SK-MEL-5 (cell line): ENCODE measurements at regions not wholly inside any gene's neighbourhood (a gene's known extent, or its start where the extent isn't known, plus 50 kb on each side); places are given as distances from the start of the nearest gene placed in this dataset.
"Not testable (repeated sequence)": the region's sequence is repeated elsewhere in the genome, so short reads cannot be mapped to it uniquely, and the experiment has no call there.

Source experiments
- DNase-seq: peaks from one replicate; pipeline ENCODE4 v3.0.0-alpha.2; 2016; ENCODE audit warnings: low read depth, low spot score
- in situ Hi-C: cut with HindIII; loops from 2 replicates; pipeline ENCODE4 v1.10.0; 2016; ENCODE audit warnings: low sequenced_read_pairs, high pct_unique_total_duplicates, low pct_unique_long_range_greater_than_20kb

DNA sequence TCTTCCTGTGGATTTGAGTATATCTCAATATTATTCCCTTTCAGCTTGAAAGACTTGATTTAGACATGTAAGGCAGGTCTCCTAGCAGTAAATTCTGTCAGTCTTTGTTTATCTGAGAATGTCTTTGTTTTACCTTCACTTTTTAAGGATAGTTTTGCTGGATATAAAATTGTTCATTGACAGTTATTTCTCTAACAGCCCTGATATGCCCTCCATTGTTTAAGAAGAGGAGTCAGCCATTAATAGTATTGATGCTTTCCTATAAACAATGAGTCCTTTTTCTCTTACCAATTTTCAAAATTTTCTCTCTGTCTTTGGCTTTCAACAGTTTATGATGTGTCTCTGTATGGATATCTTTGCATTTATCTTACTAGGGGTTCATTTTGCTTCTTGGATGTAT, 163.5 kb upstream of the ANKRD55 start:
- DNase-seq = no peak
- in situ Hi-C loops = no loop called here

DNA sequence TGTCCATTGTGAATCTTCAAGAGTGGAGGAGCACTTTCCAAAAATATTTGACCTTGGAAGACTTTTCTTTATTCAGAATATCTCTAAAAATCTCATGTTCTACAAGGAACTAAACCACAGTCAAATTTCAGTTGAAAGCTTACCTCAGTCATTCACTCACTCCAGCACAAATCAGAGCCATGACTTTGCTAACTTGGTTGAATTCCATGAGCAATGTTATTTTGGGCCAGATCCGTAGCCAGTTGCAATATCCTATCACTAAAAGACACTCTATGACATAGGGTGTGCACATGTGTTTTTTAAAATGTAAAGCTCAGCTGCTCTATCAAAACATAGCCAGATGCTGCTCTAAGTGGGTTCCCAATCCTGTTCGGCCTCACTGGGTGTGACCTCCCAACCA, 156.1 kb upstream of the ANKRD55 start:
- in situ Hi-C loops = no loop called here
- DNase-seq = no peak

- no peak for DNase-seq
- in situ Hi-C loops = no loop called here
These were observed 155.3 kb upstream of the ANKRD55 start for GRCh38 chr5:56388229-56388985.

DNA sequence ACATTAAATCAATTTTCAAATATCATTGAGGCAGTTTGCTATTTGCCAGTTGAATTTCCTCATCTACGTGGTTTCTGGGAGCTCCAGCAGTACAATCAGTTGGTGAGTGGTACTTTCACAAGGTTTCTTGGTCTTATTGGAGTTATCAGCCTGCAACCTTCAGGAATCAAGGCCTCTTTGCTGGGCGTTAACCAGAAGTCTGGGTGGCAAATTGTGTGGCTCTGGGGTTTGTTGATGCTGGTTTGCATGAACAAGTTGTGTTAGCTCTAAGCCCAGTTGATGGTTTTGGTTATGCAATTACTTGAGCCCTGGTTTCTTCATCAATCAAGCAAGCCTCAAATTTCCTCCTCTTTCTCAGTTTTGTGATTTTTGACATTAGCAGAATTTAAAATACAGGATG, 152.9 kb upstream of the ANKRD55 start:
- in situ Hi-C loops = no loop called here

GRCh38 chr5:56384186-56384585, 151.1 kb upstream of the ANKRD55 start:
- in situ Hi-C loops = no loop called here
- no peak for DNase-seq

More for the DNA sequence above, 152.9 kb upstream of the ANKRD55 start:
- no peak for DNase-seq

DNA sequence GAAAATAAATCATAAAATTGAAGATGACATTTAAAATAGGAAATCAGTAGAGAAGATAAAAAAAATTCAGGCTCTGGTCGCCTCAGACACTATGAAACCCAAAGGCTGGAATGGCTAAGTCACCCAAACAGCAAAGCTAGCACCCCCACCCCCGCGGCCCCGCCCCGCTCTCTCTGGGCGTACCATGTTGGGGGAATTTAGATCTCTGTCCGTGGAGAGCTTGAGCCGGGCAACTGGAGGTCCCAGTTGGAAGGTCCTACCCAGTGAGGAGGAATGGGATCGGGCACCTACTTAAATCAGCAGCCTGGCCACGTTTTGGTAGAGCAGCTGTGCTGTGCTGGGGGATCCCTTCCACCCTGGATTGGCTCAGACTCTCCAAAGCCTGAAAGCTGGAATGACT, 150.6 kb upstream of the ANKRD55 start:
- no peak for DNase-seq
- in situ Hi-C loops = no loop called here

DNA sequence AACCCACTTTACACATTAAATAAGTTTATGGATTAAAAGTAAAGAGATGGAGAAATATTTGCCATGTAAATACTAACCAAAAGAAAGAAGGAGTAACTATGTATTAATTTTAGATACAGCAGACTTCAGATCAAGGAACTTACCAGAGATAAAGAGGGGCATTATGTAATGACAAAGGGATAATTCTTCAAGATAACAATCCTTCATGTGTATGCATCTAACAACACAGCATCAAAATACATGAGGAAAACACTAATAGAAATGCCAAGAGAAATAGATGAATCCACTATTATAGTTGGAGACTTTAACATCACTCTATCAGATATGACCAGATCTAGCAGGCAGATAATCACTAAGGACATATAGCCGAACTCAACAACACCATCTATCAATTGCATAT, 149.8 kb upstream of the ANKRD55 start:
- in situ Hi-C loops = no loop called here

DNA sequence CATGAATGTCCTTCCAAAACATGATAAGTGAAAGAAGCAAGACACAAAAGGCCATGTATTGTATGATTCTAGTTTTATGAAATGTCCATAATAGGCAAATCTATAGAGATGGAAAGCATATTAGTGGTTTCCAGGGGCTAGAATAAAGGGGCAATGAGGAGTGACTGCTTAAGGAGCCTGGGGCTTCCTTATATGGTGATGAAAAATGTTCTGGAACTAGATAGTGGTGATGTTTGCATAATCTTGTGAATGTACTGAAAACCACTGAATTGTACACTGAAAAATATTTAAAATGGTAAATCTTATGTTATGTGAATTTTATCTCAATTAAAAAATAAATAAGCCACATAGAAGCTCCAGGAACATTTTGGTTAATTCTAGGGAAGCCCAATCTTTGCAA, 144.4 kb upstream of the ANKRD55 start:
- in situ Hi-C loops = no loop called here
- DNase-seq = no peak

More for the DNA sequence above, 149.8 kb upstream of the ANKRD55 start:
- peak; percentile 68 for DNase-seq

DNA sequence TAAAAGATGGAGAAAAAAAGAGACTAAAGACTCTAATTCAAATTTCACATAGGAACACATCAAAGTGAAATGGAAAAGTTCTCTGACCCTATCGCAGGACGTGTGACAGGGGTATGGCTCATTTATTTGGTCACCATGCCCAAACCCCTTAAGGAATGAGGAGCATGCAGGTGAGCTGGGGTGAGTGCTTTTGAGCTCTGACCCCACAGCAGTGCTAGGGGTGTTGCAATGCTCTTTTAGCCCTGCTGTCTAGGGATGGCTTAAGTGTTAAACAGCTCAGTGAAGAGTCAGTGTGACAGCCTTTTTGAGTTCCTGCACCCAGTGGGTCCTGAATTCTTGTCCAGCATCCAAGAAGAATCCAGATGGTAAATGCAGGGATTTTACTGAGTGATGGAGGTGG, 143.0 kb upstream of the ANKRD55 start:
- in situ Hi-C loops = no loop called here
- DNase-seq = no peak

DNA sequence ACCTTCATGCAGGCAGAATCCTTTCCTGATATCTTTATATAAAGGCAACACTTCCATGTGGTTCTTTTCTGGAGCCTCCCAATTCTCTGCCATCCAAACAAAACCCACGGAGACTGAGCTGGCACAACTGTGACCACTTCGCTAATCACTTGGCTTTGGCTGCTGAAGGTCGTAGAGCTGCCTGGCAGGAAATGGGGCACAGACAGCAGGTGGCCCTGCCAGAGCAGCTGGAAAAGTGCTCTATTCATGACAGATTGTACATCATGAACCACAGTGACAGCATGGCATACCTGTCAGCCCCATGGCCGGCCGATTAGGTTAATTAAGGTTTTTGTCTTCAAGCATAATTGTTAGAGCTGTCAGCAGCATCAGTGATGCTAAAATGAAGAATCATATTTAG, 141.9 kb upstream of the ANKRD55 start:
- in situ Hi-C loops = no loop called here
- no peak for DNase-seq

DNA sequence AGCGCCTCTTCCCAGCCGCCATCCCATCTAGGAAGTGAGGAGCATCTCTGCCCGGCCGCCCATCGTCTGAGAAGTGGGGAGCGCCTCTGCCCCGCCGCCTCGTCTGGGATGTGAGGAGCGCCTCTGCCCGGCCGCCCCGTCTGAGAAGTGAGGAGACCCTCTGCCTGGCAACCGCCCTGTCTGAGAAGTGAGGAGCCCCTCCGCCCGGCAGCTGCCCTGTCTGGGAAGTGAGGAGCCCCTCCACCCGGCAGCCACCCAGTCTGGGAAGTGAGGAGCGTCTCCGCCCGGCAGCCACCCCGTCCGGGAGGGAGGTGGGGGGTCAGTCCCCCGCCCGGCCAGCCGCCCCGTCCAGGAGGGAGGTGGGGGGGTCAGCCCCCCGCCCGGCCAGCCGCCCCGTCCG, 139.4 kb upstream of the ANKRD55 start:
- in situ Hi-C loops, DNase-seq: not testable (repeated sequence)

GRCh38 chr5:56369361-56369811, 136.3 kb upstream of the ANKRD55 start:
- DNase-seq = no peak
- in situ Hi-C loops = no loop called here

GRCh38 chr5:56367748-56368147, 134.6 kb upstream of the ANKRD55 start:
- DNase-seq = no peak
- in situ Hi-C loops = no loop called here

- no peak for DNase-seq
- in situ Hi-C loops = no loop called here
These were observed 133.9 kb upstream of the ANKRD55 start for GRCh38 chr5:56366986-56367385.

GRCh38 chr5:56361398-56361797, 128.3 kb upstream of the ANKRD55 start:
- DNase-seq = no peak
- in situ Hi-C loops = no loop called here

- in situ Hi-C loops = no loop called here
- no peak for DNase-seq
These were observed 127.7 kb upstream of the ANKRD55 start for GRCh38 chr5:56360816-56361215.

DNA sequence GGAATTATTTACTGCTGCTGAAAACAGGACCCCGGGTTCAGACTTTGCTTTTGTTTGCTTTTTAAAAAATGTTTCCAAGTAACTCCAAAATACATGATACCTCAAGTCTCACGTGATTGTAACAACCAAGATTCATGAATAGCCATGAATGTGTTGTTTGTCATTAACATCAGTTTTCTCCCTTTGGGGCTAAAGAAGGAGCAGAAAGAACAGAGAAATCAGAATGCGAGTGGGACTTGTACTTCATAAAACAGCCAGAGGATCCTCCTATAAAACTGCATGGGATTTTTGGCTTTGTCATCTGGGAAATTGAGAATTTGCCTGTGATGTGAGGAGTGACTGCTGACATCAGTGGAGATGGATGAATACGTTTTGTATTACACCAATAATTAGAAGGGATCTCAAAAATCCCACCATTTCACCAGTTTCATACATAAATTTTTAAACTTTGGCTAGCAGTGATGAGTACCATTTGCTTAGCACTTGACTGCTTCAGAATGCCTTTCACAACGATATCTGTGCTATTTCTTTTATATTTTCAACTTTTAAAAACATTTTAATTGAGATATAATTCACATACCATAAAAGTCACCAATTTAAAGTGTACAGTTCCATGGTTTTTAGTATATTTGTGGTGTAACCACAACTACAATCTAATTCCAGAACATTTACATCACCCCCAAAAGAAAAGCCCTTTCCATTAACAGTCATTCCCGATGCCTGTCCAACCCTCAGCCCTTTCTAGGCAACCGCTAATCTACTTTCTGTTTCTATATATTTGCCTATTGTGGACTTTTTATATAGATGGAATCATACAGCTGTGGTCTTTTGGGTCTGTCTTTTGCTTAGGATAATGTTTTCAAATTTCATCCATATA, 126.9 kb upstream of the ANKRD55 start:
- DNase-seq = no peak
- in situ Hi-C loops = no loop called here

GRCh38 chr5:56358703-56359681, 125.9 kb upstream of the ANKRD55 start:
- in situ Hi-C loops = no loop called here
- DNase-seq = no peak
